ENCODE measurements at regions not wholly inside any gene's neighbourhood (a gene's known extent, or its start where the extent isn't known, plus 50 kb on each side); places are given as distances from the start of the nearest gene placed in this dataset.
"Not testable (repeated sequence)": the region's sequence is repeated elsewhere in the genome, so short reads cannot be mapped to it uniquely, and the experiment has no call there.

- no peak for DNase-seq (ENCODE audit: low read depth in 2 of 2)
Measured at GRCh38 chr14:106346534-106347290, 820.3 kb downstream of the TMEM121 start.

- DNase-seq (ENCODE audit: low read depth in 2 of 2), result no peak
Measured at GRCh38 chr14:106347291-106347778, 821.0 kb downstream of the TMEM121 start.

GRCh38 chr14:106347890-106348755 is 821.7 kb downstream of the TMEM121 start:
- DNase-seq (ENCODE audit: low read depth in 2 of 2), result no peak

GRCh38 chr14:106348873-106349540 is 822.6 kb downstream of the TMEM121 start:
- peak; percentile 62 to 91 for DNase-seq (ENCODE audit: low read depth in 2 of 2)

GRCh38 chr14:106349678-106350457 is 823.5 kb downstream of the TMEM121 start:
- DNase-seq (ENCODE audit: low read depth in 2 of 2), result not testable (repeated sequence)

GRCh38 chr14:106355007-106355791 is 828.8 kb downstream of the TMEM121 start:
- DNase-seq (ENCODE audit: low read depth in 2 of 2), result not testable (repeated sequence)

- DNase-seq (ENCODE audit: low read depth in 2 of 2), result not testable (repeated sequence)
Measured at GRCh38 chr14:106355881-106356642, 829.7 kb downstream of the TMEM121 start.

GRCh38 chr14:106356643-106356930 is 830.2 kb downstream of the TMEM121 start:
- DNase-seq (ENCODE audit: low read depth in 2 of 2), result not testable (repeated sequence)

GRCh38 chr14:106359157-106359887 is 832.9 kb downstream of the TMEM121 start:
- DNase-seq (ENCODE audit: low read depth in 2 of 2), result peak in 1 of 2 donors; percentile 23

GRCh38 chr14:106365371-106365770 is 839.0 kb downstream of the TMEM121 start:
- not testable (repeated sequence) for DNase-seq (ENCODE audit: low read depth in 2 of 2)

GRCh38 chr14:106365894-106366293 is 839.5 kb downstream of the TMEM121 start:
- DNase-seq (ENCODE audit: low read depth in 2 of 2), result peak in 1 of 2 donors; percentile 17

GRCh38 chr14:106366971-106367370 is 840.6 kb downstream of the TMEM121 start:
- DNase-seq (ENCODE audit: low read depth in 2 of 2), result not testable (repeated sequence)

- not testable (repeated sequence) for DNase-seq (ENCODE audit: low read depth in 2 of 2)
Measured at GRCh38 chr14:106369456-106369855, 843.1 kb downstream of the TMEM121 start.

GRCh38 chr14:106372870-106373652 is 846.7 kb downstream of the TMEM121 start:
- peak; percentile 70 to 75 for DNase-seq (ENCODE audit: low read depth in 2 of 2)

GRCh38 chr14:106373653-106374110 is 847.3 kb downstream of the TMEM121 start:
- not testable (repeated sequence) for DNase-seq (ENCODE audit: low read depth in 2 of 2)

- DNase-seq (ENCODE audit: low read depth in 2 of 2), result no peak
Measured at GRCh38 chr14:106377432-106377831, 851.0 kb downstream of the TMEM121 start.

- DNase-seq (ENCODE audit: low read depth in 2 of 2), result peak in 1 of 2 donors; percentile 18
Measured at GRCh38 chr14:106378191-106378590, 851.8 kb downstream of the TMEM121 start.

- DNase-seq (ENCODE audit: low read depth in 2 of 2), result no peak
Measured at GRCh38 chr14:106380740-106381139, 854.4 kb downstream of the TMEM121 start.
